ENCODE measurements at regions not wholly inside any gene's neighbourhood (a gene's known extent, or its start where the extent isn't known, plus 50 kb on each side); places are given as distances from the start of the nearest gene placed in this dataset.

DNA sequence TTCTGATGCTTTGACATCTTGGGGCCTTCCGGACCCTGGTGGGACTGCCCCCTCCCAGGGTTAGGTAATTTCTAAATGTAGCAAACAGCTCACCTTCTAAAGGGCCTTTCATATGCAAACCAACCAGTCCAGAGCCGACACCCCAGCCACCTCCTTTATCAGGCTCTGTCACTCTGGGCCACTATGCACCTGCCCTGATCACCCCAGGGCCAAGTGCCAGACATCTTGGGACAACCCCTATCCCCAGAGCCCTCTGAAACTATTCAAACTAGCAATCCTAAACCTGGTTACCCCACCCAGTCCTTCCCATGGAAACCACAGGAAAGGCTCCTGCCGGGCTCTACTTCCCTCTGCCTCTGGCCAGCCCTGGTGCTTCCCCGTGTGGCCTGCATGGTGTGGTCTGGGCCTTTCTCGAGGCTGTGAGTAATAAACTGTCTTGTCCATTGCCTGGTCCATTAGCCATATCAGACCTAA lies 91.2 kb upstream of the TNRC6C start:
- peak; percentile 47 for DNase-seq

DNA sequence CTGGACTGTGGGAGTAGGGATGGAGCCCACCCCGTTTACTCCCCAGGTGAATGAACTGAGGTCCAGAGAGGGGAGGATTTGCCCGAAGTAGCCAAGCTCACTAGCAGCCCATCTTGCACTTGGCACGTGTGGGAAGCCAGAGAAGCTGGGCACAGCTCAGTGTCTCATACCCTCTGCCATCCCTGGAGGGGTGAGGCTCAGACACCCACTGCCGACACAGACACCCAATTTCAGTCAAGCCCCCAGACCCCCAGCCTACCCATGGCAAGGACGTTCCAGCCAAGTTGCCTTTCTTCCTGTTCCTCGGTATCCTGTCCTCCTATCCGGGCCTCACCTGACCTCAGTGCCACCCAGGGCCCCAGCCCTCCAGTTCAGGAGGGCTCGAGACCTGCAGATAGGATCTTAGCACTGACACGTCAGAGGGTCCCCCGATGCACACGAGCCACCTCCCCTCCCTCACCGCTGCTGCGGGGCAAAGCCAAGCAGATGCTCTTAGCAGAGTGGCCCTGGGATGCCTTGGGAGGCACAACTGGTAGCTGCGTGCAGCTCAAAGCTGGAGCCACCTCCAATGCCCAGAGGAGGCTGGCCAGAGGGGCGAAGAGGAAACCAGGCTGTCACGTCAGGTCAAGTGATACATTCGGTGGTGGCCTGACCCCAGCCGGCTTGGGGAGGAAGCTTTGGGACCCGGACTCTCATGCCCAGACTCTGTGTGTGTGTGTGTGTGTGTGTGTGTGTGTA lies 90.4 kb upstream of the TNRC6C start:
- DNase-seq, result no peak

DNA sequence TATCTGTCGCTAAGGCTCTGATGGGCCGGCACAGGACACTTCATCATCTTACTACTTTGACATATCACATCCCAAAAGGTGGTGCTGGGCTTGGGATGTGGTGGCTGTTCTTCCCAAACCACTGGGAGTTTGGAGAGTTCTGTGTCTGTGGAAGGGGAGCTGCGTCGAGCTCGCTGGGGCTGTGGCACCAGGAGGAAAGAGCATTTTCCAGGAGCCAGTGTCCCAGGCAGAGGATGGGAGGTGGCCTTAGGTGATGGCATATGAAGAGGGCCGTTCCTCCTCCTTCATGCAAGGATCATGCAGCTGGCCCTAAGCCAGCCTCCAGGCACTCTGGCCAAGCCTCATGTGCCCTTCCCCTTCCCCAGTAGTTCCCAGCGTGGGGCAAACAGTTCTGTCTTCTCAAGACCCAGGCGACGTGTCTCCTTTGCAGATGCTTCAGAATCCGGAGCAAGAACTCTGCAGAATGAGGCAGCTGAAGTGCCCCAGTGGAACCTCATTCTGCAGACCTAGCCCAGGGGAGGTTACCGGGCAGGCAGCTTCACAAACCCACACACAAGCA lies 89.4 kb upstream of the TNRC6C start:
- no peak for DNase-seq

DNA sequence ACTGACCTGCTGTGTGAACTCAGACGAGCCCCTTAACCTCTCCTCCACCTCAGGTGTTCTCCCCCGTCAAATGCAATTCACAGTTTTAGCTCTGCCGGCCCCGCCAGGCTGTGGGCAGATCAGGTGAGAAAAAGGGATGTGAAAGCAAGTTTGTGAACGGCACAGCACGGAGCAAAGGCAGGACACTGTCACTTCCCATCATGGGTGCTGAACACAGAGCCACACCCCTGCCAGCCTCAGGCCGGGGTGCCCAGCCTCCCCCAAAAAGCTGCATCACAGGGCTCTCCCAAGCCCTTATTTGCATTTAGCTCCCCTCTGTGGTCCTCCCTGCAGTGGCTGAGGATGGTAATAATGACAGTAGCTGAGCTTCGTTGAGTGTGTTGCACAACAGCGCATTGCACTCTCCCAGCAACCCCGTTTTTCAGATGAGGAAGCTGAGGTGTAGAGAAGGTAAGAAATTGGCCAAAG lies 88.8 kb upstream of the TNRC6C start:
- DNase-seq, result peak; percentile 89

DNA sequence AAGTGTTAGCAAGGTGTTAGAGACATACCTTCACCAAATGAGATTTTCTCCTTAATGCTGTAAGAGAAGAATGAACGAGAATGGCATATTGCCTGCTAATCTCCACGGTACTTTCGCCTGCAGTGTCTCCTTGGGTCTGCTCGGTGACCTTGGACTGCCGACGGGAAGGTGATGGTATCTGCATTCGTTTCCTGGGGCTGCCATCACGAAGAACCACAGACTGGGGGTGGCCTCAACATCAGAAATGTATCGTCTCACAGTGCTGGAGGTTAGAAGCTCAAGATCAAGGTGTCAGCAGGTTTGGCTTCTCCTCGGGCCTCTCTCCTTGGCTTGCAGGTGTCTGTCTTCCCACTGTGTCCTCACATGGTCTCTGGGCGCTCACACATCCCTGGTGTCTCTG lies 86.3 kb upstream of the TNRC6C start:
- no peak for DNase-seq

DNA sequence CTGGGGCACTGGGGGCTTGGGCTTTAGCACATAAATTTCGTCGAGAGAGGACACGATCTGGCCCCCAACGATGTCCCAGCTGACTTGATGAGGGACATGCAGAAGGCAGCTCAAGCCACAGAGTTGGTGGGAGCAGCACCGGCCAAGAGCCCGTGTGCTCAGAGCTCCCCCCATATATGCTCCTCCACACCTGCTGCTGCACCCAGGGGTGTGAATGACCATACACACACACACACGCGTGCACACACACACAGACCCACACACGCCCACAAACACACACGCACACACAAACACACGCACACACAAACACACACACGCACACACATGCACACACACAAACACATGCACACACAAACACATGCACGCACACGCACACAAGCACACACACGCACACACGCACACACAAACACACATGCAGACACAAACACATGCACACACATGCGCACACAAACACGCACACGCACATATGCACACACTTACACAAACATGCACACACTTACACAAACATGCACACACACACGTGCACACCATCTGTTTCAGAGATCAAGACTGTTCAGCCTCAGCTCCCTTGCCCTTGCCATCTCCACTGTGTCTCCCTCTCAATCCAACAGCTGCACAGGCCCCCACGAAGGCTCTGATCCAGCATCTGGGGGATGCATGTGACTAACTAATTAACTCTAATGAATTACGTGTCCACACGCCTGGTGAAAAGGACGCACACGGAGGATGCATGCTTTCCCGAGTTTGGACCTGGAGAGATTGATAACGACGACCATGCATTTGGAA lies 85.6 kb upstream of the TNRC6C start:
- no peak for DNase-seq

DNA sequence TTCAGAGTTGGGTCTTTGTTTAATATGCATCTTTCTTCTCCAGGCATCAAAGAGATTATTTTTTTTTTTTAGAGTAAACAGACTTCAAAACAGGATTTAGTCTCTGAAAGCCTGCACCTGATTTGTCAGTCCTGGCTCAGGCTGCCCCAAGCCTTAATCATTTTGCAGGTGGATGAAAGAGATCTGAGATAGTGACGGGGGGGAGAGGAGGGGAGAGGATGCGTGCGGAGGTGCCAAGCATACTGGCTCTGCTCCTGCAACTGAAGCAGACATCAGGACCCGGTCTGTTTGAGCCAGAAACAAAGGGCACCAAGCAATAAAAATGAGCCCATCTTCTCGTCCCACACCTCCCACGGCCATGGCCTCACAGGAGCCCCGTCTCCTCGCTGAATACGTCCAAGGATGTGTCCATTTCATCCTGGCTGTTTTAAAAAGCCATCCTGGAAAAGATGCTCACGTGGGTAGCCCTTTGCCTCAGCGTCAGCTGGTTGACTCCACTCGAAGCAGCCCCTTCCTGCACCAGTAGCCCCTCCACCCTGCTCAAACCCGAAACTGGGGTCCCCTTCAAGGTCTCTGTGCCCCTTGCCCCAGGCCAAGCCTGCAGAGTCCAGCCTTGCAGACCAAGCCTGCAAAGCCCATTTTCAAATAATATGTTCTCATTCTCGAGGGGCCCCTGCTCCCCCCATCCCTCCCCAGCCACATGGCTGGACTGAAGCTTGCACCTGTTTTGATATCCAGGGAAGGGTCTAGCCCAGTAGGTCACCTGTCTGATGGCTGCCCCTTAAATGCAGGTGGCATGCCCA lies 84.8 kb upstream of the TNRC6C start:
- DNase-seq, result no peak

DNA sequence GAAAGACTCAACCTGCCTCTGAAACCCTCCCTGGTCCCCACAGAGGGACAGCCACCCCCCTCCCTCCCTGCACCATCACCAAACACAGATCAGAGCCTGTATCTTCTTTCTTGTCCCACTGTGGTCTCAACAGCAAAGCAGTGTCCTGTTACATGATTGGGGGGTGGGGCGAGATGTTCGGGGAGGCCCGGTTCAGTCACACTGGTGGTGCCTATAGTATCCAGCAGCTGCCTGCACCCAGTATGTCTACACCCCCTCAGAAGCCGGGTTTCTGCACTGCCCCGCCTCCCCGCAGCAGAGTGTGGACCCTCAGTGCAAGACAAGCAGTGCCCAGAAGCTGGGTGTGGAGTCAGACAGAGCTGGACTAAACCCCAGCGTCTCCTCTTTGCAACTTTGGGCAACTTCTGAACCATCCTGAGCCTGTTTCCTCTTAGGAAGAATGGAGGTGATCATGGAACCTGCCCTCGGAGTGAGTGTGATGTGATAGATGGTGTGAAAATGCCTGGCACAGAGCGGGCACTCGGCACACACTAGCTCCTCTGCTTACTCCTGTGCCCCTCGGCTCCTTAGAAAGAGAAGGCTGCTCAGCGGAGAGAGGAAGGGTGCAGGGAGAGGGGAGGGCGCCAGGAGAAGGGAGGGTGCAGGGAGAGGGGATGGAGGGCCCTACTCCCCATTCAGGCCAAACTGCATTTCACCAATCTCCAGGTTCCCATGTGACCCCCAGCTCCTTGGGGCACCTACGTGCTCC lies 84.0 kb upstream of the TNRC6C start:
- DNase-seq, result no peak

DNA sequence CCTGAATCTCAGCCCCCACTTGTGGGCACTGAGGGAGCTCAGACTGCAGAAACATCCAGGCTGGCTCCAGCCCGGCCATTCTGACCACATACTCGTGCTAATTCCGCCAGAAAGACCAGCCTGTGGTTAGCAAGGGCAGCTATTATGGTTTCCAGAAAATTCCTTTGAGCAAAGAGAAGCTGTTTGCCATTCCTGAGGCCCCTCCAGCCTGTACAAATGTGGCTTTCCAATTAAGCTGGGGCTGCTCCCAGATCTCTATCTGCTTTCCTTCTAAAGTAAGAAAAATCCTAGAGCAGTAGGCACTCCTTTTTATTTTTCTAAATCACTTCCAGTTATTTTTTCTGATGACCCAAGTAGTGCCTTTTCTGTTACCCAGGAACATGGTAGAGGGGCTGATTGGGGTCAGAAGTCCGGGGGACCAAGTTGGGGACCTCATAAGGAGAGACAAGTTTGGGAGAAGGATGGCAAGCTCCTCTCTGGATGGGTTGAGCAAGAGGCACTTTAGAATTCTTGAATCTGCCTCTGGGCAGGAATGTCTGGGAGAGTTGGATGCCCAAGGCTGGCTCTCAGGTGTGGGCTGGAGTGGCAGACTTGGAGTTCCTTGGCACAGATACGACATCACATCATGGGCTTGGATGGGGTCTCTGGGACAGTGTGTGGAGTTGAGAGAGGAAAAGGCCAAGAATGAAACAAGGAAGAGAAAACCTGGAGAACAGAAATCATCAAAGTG lies 83.3 kb upstream of the TNRC6C start:
- DNase-seq, result no peak

DNA sequence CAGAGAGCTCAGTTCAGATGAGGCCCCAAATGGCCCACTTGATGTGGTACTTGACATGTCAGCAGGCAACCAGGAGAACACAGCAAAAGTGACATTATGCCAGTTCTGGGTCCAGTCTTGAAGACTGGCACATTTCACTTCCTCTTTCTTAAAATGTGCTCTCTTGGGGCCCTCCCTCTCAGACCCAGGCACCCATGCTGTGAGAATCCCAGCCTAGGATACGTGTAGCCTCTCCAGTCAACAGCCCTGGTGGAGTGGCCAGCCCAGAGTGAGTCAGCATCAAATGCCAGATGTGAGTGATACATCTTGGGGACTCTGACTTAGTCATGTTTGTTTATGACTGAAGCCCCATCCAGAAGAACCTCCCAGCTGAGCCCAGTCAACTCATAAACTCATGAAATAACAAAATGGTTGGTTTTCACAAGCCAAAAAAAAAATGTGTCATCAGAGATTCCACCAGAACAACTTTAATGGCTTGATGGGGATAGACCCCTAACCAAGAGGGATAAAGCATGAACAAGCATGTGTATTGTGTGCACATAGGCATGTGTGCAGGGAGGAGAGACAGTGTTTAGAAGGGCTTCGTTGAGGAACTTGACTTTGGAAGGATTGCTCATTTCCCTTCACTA lies 82.5 kb upstream of the TNRC6C start:
- peak; percentile 71 for DNase-seq

DNA sequence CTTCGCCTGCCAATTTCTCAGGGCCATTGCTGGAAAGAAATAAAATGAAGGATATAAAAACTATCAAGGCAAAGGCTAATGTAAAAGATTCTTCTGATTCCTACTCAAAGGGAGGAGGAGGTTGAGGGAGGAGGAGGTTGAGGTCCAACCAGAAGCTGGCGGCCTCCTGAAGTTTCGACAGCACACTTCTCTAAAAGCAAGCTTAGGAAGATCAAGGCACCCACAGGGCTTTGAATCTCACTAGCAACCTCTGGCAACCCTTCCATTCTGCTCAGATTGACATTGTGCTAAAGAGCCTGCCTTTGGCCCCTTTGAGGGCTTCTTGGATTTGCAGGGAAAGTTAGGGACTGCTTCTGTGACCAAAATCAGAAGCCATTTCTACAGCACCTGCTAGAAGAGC lies 81.5 kb upstream of the TNRC6C start:
- no peak for DNase-seq

DNA sequence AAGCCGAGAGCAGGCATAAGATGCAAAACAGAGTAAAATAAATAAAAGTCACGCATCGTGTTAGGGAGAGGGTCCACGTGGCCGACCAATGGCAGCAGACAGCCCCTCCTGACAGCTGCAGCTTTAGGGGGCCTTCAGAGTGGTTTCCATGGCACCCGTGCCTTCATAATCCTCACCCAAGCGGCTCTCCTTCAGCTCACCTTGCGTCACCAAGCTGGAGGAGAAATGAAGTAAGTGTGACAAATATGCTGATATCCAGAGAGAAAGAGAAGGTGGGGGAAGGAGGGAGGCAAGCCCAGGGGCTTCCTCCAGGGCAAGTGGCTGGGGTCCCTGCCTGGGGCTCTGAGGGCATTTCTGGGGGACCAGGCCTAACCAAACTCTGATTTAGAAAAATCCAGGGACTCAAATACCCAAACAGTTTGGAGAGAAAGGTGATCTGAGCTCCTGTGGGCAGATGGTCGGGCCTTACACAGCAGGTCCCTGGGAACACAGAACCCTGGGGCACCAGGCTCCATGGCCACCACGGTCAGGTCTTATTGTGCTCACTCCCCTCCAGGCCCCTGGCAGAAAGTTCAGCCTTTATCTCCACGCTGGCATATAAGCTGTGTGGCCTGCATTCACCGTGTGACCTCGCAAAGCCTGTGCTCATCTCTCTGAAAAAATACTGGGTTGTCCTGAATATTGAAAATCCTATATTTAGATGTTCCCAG lies 80.7 kb upstream of the TNRC6C start:
- no peak for DNase-seq

DNA sequence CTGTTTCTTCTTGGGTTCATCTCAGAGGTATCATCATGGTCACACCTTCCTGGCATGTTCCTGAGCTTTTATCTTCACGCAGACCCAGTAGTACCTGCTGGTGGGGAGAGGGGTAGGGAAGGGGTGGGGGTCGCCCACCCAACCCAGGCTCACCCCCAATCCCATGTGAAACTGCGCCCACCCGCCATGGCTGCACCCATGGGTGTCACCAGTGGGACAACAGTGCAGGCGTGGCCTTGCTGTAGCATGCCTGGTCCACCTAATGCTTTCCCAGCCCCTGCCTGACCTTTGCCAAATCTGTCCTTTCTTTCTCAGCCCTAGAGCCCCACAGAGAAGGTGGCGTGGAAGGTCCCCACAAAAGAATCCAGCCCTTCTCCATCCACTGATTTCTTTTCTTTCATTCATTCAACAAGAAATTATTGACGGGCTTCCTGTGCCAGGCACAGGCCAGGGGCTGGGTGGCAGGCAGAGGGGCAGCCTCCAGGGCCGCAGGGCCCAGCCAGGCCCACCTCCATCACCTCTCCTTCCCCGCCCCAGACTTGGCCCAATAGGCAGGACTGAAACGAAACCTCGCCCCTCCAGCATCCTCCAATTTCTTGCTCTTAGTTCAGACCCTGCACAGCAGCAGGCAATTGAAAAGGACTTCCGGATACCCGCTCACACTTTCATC lies 79.1 kb upstream of the TNRC6C start:
- DNase-seq, result no peak

DNA sequence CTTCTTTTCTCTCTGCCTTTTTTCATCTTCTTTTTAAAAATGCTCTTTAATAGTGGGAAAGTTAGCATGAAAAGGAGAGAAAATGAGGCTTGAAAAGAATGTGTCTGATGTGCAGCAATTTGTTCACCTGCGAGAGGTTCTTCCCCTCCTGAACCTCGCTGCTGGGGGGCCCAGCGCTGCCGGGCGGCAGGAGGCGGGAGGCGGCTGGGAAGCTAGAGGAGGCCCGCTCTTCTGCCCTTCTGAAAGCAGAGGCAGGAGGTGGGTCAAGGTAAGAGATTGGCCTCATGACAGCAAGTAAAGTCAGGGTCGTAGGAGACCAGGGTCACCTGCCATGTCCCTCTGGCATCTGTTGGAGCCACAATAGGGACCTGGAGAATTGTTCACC lies 78.6 kb upstream of the TNRC6C start:
- DNase-seq, result no peak

DNA sequence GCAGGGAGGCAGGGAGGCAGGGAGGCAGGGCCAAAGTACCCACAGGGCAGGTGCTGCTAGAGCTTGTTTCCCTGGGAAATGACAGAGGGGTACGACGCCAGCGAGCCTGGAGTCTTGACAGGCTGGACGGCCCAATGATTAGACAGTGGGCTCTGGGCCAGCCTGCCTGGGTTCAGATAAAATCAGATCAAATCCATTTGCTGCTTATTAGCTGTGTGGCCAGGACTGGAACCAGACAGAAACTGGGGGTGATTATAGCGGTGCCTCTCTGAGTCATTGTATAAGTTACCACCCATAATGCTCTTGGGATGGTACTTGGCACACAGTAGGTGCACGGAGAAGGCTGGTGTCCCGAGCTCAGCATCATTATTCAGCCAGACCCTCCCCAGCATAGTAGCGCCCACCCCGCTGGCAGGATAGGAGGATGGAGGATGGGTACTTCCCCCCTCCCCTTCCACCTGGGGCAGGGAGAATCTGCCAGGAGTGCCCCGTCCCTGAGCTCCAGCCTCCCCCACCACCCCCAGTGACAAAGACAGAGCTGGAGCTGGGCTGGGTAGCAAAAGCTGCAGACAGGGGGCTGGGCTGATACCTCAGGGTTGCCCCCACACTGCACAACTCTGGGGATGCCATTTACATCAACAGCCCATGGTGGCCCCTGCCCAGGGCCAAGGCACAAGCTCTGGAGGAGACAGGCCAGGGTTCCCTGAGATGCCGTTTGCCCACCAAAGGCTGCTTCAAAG lies 77.6 kb upstream of the TNRC6C start:
- no peak for DNase-seq

DNA sequence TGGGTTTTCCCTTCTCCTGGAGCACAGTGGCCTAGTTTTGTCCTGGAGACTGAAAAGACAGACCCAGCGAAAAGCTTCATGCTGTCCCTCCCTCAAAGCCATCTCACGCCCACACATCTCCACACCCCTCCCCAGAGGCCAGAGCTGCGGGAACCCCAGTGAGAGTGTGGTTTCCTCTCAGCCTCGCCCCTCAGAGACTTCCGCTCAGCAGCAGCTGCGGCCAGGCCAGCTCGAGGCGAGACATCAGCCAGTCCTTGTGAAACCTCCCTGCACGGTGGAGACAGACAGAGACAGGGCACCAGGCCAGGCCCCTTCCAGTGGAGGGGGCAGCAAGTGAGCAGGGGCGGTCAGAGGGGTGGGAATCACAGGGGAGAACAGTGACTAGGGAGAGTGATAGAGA lies 77.0 kb upstream of the TNRC6C start:
- DNase-seq, result peak; percentile 90

DNA sequence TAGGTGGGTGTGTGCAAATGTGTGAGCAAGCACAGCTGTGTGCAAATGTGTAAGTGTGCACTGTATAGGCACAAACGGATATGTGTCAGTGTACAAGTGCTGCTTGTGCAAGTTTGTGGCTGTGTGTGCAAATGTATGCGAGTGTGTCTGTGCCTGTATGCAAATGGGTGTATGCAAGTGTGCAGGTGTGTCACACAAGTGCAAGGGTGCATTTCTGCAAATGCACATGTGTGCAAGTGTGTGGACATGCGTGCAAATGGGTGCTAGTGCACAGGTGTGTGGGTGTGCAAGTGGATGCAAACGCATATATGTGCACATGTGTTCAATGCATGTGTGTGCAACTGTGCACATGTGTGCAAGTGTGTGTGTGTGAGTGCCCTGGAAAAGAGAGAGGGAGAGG lies 76.5 kb upstream of the TNRC6C start:
- no peak for DNase-seq

DNA sequence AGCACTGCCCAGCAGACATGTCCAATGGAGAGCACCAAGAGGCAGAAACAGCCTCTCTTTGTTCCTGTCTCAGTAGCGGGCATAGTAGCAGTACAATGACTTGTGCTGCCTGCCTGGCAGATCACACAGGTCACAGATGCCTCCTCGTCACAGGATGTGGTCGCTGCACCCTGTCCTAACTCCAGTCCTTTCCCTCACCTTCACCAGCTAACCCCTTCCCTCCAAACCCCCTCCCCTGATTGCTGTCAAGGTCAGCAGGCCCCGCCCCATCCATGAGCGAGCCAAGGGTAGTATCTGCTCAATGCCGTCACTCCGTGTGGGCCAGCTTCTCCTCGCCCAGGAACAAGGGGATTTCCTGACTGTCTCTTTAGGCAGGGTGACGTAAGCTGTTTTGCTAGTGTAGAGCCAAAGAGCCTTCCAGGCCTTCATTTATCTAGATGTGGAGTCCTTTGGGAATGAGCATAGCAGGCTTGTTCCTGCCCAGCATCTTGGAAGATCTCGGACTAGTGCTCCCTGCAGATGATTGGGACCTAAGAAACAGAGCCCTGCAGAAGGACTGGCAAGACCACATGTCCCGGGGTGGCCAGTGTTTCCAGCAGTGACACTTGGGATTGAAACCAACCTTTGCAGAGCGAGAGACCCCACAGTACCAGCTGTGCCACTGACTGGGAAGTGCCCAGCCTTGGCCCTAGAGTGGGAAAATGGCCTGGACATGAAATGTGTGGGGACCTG lies 75.9 kb upstream of the TNRC6C start:
- DNase-seq, result peak; percentile 93
